ENCODE measurements at regions not wholly inside any gene's neighbourhood (a gene's known extent, or its start where the extent isn't known, plus 50 kb on each side); places are given as distances from the start of the nearest gene placed in this dataset.
A peak's percentile ranks its signal among the peaks of the same experiment; 100 is the strongest.
"Not testable (repeated sequence)": the region's sequence is repeated elsewhere in the genome, so short reads cannot be mapped to it uniquely, and the experiment has no call there.

DNA sequence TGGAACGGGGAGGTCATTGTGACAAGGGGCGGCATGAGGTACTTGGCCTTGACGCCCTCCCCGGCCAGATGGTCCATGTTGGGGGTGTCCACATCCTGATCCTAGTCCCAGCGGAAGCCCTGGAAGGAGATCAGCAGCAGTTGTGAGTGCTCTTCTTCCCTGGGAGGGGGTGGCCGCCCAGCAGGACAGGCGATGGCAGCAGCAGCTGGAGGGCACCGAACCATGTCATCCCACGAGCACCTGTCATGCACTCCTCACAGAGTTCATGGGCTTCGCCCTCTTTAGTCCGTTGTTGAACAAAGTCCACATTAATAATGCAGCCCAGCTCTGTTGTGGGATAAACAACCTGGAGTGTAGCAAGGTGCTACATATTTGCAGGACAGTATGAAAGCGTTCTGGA lies 130.7 kb downstream of the UNC93B1 start:
- not testable (repeated sequence) for DNase-seq (ENCODE audit: low read depth)

DNA sequence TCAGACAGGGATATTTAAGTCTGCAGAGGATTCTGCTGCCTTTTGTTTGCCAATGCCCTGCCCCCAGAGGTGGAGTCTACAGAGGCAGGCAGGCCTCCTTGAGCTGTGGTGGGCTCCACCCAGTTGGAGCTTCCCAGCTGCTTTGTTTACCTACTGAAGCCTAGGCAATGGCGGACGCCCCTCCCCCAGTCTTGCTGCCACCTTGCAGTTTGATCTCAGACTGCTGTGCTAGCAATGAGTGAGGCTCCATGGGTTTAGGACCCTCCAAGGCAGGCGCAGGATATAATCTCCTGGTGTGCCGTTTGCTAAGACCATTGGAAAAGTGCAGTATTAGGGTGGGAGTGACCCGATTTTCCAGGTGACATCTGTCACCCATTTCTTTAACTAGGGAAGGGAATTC lies 132.7 kb downstream of the UNC93B1 start:
- DNase-seq (ENCODE audit: low read depth) = not testable (repeated sequence)

DNA sequence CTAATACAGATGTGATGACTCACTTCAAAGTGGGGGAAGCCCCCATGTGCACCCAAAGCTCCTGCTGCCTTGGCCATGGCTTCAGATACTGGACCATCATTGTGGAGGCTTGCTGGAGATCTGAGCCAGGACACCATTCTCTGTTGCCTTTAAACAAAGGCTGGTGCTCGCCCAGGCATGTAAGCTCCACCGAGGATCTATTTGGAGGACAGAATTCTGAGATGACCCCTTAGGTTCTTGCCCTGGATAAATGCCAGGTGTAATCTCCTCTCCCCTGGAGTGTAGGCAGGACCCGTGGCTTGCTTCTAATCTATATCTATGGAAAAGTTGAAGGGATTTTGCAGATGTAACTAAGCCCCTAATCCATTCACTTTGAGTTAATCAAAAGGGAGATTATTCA lies 141.0 kb downstream of the UNC93B1 start:
- not testable (repeated sequence) for DNase-seq (ENCODE audit: low read depth)

DNA sequence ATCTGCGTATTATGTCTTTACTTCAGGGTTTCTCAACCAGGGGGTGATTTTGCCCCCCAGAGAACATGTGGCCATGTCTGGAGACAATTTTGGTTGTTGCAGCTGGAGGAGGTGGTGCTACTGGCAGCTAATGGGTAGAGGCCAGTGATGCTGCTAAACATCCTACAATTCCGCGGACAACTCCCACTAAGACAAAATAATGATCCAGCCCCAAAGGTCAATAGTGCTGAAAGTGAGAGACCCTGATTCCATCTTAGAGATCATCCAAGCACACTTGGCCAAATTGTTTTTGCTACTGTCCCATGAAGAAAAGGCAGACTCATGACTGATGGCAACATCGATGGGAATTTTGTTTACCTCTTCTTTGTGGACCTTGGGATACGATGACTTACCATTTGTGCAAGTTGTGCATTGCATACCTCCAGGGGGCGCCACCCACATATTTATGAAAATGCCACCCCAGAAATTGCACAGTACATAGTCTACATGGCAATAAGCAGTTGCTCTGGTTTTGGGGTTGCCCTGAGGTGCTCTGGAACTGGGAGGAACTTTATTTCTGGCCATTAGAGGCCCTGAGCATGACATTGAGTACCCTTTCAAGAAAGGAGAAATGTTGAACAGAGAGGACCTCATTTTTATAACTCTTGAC lies 144.3 kb downstream of the UNC93B1 start:
- DNase-seq (ENCODE audit: low read depth) = peak; percentile 25

DNA sequence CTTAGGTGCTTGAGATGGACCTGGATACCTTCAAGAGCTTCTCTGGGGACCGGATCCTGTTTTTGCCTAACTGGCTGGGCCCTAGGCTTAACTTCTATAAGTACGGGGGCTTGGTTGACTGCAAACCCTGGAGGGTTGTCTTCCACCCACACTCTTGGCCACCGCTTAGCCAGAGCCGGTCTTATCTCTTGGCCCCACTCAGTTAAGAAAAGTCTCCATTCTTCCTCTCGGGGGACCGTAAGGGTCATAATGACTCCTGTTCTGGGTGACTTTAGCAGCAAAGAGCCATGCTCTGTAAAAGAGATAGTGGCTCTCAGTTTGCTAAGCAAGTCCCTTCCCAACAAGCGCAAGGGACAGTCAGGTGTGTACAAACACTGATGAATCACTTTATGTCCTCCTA lies 153.2 kb downstream of the UNC93B1 start:
- not testable (repeated sequence) for DNase-seq (ENCODE audit: low read depth)

DNA sequence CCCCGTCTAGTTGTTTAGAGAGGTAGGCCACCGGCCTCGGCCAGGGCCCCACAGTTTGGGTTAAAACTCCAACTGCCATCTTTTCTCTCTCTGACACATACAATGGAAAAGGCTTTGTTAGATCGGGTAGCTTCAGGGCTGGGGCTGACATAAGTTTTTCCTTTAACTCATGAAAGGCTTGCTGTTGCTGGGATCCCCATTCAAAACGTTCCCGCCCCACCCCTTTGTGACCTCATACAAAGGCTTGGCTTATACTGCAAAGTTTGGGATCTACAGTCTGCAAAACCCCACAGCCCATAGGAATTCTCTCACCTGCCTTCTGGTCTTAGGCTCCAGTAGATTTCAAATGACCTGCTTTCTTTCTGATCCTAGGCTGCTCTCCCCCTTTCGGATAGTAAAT lies 154.1 kb downstream of the UNC93B1 start:
- DNase-seq (ENCODE audit: low read depth) = not testable (repeated sequence)

DNA sequence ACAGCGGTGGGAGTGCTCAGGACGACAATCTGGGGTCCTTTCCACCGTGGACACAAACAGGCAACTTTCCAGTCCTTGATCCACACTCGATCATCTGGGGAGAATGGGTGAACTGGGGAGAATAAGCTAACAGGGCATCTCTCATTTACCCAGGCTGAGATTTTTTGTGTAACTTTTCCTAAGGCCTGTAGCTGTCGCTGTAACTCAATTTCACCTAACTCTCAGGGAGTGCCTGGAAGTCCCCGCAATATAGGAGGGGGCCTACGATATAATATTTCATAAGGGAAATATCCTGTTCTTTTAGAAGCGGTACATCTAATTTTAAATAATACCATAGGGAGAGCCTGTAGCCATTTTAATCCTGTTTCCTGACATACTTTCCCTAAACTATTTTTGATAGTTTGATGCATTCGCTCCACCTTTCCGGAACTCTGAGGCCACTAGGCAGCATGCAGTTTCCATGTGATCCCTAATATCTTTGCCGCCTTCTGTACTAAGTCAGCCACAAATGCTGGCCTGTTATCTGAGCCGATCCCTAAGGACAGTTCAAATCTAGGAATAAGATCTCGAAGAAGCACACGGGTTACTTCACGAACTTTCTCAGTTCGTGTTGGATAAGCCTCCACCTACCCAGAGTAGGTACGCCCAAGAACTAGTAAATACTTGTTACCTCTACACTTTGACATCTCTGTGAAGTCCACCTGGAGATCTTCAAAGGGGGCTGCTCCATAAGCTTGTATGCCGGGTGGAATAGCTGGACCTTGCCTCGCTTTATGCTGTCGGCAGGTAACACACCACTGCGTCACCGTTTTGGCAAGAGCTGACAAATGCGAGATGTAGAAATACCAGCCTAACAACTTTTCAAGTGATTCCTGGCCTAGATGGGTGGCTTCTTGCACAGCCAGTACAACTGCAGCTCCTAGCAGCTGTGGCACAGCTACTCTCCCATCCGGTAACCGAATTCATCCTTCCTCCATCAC lies 155.7 kb downstream of the UNC93B1 start:
- not testable (repeated sequence) for DNase-seq (ENCODE audit: low read depth)

DNA sequence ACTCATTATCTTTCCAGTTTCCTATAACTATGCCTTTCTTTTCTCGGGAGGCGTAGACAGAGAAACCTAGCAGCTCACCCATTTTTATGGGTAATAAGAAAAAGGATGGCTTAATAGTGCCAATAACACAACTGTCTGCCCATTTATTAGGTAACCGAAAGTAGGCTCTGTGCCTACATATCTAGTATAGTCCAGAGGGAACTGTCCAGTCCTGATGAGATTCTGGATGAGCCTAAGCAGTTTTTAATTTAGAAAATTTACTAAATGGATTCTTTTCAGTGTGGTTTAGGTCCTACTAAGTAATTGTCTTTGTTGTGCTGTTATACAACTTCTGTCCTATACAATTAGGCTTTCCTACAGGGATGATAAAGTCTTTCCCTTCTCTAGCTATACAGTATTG lies 157.6 kb downstream of the UNC93B1 start:
- DNase-seq (ENCODE audit: low read depth) = not testable (repeated sequence)

DNA sequence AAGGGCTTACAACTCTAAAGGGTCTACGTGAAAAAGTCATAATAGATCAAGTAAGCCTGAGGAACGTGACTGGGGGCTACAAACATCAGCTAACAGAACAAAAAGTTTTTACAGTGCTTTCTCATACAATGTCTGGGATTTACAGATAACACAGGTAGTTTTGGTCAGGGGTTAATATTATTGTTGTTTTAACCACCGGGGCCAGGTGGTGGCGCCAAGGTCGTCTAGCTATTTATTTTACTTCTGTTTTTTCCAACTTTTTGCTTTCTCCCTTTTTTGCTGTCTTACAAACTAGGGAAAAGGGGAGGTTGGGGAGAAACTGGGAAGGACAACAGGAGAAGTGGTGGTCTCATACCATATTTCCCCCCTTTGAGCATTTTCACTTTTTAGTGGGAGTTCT lies 158.6 kb downstream of the UNC93B1 start:
- not testable (repeated sequence) for DNase-seq (ENCODE audit: low read depth)

DNA sequence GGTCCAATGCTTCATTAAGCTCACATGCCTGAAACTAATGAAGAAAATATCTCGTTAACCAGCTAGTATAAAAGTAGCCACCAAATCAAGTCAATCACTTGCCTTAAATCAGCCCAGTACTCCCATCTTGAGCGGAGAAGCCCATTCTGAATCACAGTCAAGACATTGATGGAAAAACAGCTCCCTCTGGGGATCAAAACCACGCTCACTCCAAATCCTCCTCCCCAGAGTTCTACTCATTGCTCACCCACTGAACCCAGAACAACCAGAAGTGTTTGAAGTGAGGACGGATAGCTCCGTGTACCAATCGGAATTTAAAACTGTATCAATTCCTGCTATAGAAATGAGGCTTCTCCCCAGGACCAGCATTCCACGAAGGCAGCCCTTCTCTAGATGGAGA lies 163.3 kb downstream of the UNC93B1 start:
- DNase-seq (ENCODE audit: low read depth) = not testable (repeated sequence)

DNA sequence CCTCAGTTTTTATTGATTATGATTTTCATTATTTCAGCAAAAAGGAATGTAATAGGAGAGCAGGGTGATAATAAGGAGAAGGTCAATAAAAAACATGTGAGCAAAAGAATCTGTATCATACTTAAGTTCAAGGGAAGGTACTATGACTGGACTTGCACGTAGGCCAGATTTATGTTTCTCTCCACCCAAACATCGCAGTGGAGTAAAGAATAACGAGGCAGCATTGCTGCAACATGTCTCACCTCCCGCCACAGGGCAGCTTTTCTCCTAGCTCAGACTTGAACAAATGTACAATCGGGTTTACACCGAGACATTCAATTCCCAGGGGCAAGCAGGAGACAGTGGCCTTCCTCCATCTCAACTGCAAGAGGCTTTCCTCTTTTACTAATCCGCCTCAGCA lies 155.7 kb upstream of the ALDH3B2 start:
- not testable (repeated sequence) for DNase-seq (ENCODE audit: low read depth)

DNA sequence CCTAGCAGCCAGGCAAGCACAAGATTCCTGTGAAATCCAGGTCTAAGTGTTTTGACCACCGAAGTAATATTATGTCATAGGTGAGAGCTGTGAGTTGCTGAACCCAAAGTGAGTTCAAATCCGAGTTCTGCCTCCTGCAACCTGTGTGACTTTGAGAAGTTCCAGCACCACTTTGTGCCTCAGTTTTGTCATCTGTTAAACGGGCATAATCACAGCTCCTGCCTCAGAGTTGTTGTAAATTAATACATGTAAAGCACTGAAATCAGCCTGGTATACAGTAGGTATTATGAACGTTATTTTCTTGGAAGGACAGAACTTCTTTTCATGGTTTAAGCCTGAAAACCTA lies 152.5 kb upstream of the ALDH3B2 start:
- DNase-seq (ENCODE audit: low read depth) = not testable (repeated sequence)

DNA sequence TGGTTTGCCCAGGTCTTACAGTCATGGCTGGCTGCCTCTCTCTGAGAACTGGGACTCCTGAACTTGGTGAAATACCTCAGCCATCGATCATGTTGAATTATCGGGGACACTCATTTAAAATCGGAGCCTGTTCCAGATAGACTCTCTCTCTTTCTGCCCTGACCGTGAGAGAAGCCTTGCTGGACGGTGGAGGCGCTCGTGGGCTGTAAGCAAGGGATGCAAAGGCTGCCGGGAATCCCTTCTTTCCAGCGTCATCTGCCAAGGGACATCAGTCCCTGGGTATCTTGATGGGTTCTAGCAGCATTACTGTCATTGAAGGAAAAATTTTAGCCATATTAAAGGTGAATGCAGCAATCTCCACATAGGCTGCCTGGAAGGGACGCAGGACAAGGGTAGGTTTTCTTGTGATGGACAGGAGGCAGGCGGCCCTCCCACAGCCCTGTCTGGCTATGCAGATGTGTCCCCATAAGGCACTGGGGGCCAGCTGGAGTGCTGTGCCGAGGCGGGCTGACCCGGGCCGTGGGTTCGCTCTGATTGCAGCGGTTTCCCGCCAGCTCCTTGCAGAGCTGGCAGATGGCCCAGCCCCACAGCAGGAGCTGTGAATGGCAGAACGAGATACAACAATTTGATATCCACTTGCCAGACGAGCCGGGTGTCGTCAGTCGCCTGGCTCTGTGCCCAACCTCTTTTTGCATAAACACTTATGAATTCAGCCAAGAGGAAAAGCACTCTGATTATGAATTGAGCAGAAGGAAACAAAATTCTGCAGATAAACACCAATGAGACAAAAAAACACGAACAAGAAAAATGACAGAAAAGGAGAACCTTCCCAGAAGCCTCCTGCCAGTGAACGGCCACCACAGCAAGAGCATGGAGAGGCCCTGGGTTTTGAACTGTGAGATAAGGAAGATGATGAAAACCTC lies 151.9 kb upstream of the ALDH3B2 start:
- not testable (repeated sequence) for DNase-seq (ENCODE audit: low read depth)

DNA sequence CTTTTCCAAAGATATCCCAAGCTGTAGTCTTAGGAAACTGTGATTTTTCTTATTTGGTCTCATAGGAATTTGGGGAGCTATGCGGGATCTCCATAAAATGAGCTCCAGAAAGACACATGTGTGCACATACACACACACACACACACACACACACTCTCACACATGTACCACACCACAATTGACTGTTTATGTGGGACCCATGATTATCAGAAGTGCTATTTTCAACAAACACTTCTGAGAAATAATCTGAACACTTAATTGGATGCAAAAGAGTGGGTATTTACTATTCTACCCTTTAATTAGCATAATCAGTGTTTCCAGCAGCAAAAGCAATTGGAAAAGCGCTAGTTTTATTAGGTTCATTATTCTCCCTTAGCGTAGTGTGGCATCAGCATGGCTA lies 150.4 kb upstream of the ALDH3B2 start:
- not testable (repeated sequence) for DNase-seq (ENCODE audit: low read depth)

DNA sequence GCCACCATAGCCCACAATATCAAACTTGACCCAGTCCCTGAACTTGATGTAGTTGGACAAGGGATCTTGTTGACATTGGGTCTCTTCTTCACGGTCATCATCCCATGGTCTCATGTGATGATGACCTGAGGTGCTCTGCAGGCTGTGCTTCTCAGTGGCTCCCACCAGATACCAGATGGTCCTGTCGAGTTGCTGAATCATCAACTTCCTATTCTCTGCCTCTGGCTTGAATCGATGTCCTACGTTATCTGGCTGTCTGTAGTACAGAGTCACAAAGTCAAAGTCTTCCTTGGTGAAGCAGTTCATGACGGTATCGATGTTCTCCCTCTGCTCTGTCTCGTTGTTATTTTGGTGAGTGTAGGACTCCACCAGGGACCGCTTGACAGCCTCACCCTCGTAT lies 145.7 kb upstream of the ALDH3B2 start:
- DNase-seq (ENCODE audit: low read depth) = no peak

DNA sequence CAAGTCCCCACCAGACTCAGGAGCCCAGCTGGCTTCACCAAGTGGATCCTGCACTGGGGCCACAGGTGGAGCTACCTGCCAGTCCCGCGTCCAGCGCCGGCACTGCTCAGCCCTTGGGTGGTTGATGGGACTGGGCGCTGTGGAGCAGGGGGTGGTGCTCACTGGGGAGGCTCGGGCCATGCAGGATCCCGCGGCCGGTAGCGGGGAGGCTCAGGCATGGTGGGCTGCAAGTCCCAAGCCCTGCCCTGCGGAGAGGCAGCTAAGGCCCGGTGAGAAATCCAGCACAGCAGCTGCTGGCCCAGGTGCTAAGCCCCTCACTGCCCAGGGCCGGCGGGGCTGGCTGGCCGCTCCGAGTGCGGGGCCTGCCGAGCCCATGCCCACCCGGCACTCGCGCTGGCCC lies 143.1 kb upstream of the ALDH3B2 start:
- DNase-seq (ENCODE audit: low read depth) = not testable (repeated sequence)

DNA sequence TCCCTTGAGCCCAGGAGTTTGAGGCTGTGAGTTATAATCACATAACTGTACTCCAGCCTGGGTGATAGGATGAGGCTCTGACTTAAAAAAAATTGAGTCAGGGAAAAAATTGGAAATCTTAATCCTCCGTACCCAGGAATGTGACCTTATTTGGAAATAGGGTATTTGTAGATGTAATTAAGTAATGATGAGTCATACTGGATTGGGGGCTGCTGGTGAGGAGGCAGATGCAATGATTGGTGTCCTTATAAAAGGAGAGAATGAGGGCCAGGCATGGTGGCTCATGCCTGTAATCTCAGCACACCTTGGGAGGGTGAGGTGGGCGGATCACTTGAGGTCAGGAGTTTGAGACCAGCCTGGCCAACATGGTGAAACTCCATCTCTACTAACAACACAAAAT lies 134.9 kb upstream of the ALDH3B2 start:
- DNase-seq (ENCODE audit: low read depth) = not testable (repeated sequence)

DNA sequence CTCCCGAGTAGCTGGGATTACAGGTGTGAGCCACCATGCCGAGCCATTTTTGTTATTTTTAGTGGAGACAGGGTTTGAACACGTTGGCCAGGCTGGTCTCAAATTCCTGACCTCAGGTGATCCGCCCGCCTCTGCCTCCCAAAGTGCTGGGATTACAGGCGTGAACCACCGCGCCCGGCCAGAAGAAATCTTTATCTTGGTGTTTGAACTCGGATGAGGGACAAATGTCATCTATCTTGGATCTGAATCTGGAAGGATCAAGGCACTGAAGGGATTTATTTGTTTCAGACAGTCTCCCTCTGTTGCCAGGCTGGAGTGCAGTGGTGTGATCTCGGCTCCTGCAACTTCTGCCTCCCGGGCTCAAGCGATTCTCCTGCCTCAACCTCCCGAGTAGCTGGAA lies 133.5 kb upstream of the ALDH3B2 start:
- not testable (repeated sequence) for DNase-seq (ENCODE audit: low read depth)

DNA sequence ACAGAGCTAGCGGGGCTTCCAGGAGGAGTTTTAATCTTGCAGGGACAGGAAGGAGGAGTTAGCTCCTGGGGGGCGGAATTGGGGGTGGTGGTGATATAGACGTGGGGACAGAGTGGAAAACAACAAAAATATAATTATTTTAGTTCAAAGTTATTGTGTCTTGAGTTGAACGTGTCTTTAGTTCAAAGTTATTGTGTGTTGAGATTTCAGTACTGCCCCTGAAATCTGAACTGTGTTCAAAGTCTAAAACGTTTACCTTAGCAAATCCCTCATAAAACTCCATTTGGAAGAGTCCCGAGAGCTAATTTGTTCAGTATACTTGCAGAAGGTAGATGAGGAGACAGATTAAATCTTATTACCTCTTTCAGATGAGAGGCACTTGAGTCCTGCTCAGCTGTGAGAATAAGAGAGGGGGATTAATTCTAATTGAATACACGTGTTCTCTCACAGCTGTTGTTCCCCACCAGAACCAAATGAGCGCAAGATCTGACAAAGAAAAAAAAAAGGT lies 132.4 kb upstream of the ALDH3B2 start:
- DNase-seq (ENCODE audit: low read depth) = not testable (repeated sequence)

DNA sequence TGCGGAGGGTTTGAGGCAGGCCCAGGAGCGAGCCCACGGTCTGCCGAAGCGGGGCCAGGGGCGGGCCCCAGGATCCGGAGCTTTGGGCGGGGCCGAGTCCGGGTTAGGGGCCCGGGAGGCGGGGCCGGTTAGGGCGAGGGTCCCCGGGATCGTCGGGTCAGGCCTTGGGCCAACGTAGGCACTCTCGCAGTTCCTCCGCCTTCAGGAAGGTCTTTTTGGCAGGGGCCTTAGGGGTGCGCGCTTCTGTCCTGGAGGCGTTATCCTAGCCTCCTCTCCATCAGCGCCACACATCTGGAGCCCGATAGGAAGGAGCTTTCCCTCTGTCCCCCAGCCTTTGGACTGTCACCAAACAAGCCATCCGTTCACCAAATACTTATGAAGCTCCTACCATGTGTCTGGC lies 131.8 kb upstream of the ALDH3B2 start:
- not testable (repeated sequence) for DNase-seq (ENCODE audit: low read depth)

DNA sequence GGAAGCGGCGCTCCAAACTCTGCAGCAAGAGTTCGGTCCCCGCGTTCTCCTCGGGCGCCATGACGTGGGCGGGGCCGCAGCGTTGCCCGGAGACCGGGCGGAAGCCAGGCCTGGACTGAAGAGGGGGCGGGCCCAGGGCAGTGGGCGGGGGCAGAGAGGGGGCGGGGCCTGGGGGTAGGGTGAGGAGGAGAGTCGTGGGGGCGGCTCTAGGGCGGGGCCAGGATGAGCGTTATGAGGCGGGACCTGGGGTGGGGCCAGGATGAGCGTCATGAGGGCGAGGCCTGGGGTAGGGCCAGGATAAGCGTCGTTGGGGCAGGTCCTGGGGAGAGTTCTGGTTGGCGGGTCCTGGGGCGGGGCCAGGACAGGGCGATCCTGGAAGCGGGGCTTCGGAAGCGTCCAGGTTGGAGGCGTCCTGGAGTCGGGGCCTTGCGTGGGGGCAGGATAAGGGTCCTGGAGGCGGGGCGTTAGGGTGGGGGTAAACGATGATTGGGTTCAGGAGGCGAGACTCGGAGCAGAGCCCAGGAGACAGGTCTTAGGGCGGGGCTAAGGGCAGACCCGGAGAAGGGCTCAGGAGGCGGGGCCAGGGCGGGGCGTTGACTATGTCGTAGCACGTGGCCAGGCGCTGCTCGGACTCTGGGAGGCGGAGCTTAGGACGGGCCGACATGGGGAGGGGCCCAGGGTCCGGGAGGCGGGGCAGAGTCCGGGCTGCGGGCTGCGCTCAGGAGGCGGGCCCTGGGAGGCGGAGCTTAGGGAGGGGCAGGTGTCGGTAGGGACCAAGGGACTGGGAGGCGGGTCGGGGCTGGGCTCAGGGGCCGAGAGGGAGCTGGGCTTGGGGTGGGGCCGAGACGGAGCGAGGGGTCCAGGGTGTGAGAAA lies 131.1 kb upstream of the ALDH3B2 start:
- DNase-seq (ENCODE audit: low read depth) = peak; percentile 90
